ENCODE measurements at regions not wholly inside any gene's neighbourhood (a gene's known extent, or its start where the extent isn't known, plus 50 kb on each side); places are given as distances from the start of the nearest gene placed in this dataset.

DNA sequence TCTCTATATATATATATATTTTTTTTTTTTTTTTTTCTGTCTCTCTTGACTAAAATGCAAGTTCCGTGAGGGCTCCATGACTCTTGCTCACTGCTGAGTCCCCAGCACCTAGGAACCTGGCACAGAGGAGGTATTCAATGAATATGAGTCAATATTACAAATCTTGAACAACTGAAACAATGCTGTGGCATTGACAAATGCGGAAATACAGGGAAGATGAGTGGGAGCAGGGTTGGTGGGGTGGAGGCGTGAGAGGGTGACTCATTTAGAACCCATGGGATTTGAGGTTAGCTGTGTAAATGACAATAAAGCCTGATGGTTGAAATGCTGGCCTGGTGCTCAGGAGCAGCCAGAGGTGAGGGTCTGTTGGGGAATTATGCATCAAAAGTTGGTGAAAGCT lies 121.7 kb upstream of the FUT8 start:
- Mint-ChIP-seq H3K4me1 (peaks cover 0 to 36% (median 18%) of the 10 kb centered on the region in 4 donors), H3K27ac (peak overlapping the region in 1 of 3 donors; percentile 0), H3K27me3 (no peaks in the 10 kb centered on the region), H3K36me3 (no peaks in the 10 kb centered on the region), H3K9me3 (peaks cover 0 to 6% (median 0%) of the 10 kb centered on the region in 7 donors), H3K4me3 (no peak overlapping the region)
- H3K27me3 ChIP-seq (ENCODE audit: control insufficient read depth, insufficient read depth, low read length) = no peaks in the 10 kb centered on the region
- no peak for ATAC-seq (ENCODE audit: low read depth in 2 of 2)
- no peak overlapping the region for H3K4me3 ChIP-seq (ENCODE audit: low read depth, low read length)
- H3K4me1 ChIP-seq (ENCODE audit: control insufficient read depth, insufficient read depth, low read length, poor library complexity, severe bottlenecking) = peaks cover 9% of the 10 kb centered on the region
- no peak overlapping the region for H3K27ac ChIP-seq (ENCODE audit: insufficient read depth, low read length, poor library complexity, severe bottlenecking)
- H3K9me3 ChIP-seq (ENCODE audit: control insufficient read depth in 2 of 2, low read length in 2 of 2) = no peaks in the 10 kb centered on the region
- H3K36me3 ChIP-seq (ENCODE audit: control insufficient read depth, insufficient read depth, low read length) = no peaks in the 10 kb centered on the region
- DNase-seq = no peak

DNA sequence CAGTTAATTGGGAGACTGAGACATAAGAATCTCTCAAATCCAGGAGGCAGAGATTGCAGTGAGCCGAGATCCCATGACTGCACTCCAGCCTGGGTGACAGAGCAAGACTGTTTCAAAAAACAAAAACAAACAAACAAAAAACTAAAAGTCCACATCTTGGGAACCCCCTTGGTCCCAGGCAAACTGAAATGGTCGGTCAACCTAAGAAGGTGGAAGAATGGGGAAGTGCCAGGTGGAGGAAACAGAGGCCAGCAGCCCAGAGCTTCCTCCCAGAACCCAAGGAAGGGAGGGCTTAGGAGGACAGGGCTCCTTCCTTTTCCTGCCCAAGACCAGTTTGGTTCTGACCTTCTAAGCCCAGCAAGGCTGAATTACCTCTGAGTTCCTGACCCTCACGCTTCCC lies 121.0 kb upstream of the FUT8 start:
- Histone ChIP-seq H3K4me1 (ENCODE audit: control insufficient read depth, insufficient read depth, low read length, poor library complexity, severe bottlenecking) (peaks cover 9% of the 10 kb centered on the region), H3K27ac (ENCODE audit: insufficient read depth, low read length, poor library complexity, severe bottlenecking) (no peak overlapping the region), H3K4me3 (ENCODE audit: low read depth, low read length) (no peak overlapping the region), H3K27me3 (ENCODE audit: control insufficient read depth, insufficient read depth, low read length) (no peaks in the 10 kb centered on the region), H3K36me3 (ENCODE audit: control insufficient read depth, insufficient read depth, low read length) (no peaks in the 10 kb centered on the region), H3K9me3 (ENCODE audit: control insufficient read depth in 2 of 2, low read length in 2 of 2) (no peaks in the 10 kb centered on the region)
- ATAC-seq (ENCODE audit: low read depth in 2 of 2) (no peak), DNase-seq (no peak)
- Mint-ChIP-seq H3K36me3 (no peaks in the 10 kb centered on the region), H3K9me3 (peaks cover 0 to 6% (median 0%) of the 10 kb centered on the region in 7 donors), H3K27ac (peak overlapping the region in 1 of 3 donors; percentile 42), H3K4me3 (no peak overlapping the region), H3K27me3 (no peaks in the 10 kb centered on the region), H3K4me1 (peaks cover 0 to 33% (median 16%) of the 10 kb centered on the region in 4 donors)

DNA sequence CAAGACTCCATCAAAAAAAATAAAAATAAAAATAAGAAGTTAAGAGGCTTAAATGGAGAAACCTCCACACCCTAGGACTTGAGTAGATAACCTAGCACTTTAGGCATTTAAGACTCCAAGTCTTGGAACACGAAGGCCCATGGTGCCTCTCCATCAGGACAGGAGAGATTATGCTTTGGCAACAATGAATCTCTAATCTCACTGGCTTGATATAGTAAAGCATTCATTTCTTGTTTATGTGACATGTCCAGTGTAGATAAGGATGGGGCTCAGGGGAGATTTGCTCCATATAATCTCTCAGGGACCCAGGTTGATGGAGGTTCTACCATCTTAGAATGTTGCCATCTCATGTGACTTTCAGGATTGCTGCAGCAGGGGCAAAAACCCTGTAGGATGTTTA lies 117.7 kb upstream of the FUT8 start:
- Mint-ChIP-seq H3K36me3 (no peaks in the 10 kb centered on the region), H3K27me3 (no peaks in the 10 kb centered on the region), H3K27ac (no peak overlapping the region), H3K4me3 (no peak overlapping the region), H3K9me3 (peaks cover 0 to 4% (median 0%) of the 10 kb centered on the region in 7 donors), H3K4me1 (peaks cover 0 to 9% (median 0%) of the 10 kb centered on the region in 4 donors)
- Histone ChIP-seq H3K9me3 (ENCODE audit: control insufficient read depth in 2 of 2, low read length in 2 of 2) (no peaks in the 10 kb centered on the region), H3K4me3 (ENCODE audit: low read depth, low read length) (no peak overlapping the region), H3K4me1 (ENCODE audit: control insufficient read depth, insufficient read depth, low read length, poor library complexity, severe bottlenecking) (no peaks in the 10 kb centered on the region), H3K36me3 (ENCODE audit: control insufficient read depth, insufficient read depth, low read length) (no peaks in the 10 kb centered on the region), H3K27me3 (ENCODE audit: control insufficient read depth, insufficient read depth, low read length) (no peaks in the 10 kb centered on the region), H3K27ac (ENCODE audit: insufficient read depth, low read length, poor library complexity, severe bottlenecking) (no peak overlapping the region)
- ATAC-seq (ENCODE audit: low read depth in 2 of 2) (no peak), DNase-seq (no peak)

- H3K27me3 Mint-ChIP-seq = no peaks in the 10 kb centered on the region
- H3K9me3 Mint-ChIP-seq = peaks cover 0 to 2% (median 0%) of the 10 kb centered on the region in 7 donors
- DNase-seq (no peak), ATAC-seq (ENCODE audit: low read depth in 2 of 2) (no peak)
- H3K4me3 ChIP-seq (ENCODE audit: low read depth, low read length) = no peak overlapping the region
- no peak overlapping the region for H3K27ac ChIP-seq (ENCODE audit: insufficient read depth, low read length, poor library complexity, severe bottlenecking)
- no peaks in the 10 kb centered on the region for H3K36me3 Mint-ChIP-seq
- H3K4me1 ChIP-seq (ENCODE audit: control insufficient read depth, insufficient read depth, low read length, poor library complexity, severe bottlenecking) = no peaks in the 10 kb centered on the region
- H3K9me3 ChIP-seq (ENCODE audit: control insufficient read depth in 2 of 2, low read length in 2 of 2) = no peaks in the 10 kb centered on the region
- no peaks in the 10 kb centered on the region for H3K27me3 ChIP-seq (ENCODE audit: control insufficient read depth, insufficient read depth, low read length)
- no peak overlapping the region for H3K27ac Mint-ChIP-seq
- peaks cover 0 to 8% (median 0%) of the 10 kb centered on the region in 4 donors for H3K4me1 Mint-ChIP-seq
- H3K36me3 ChIP-seq (ENCODE audit: control insufficient read depth, insufficient read depth, low read length) = no peaks in the 10 kb centered on the region
- no peak overlapping the region for H3K4me3 Mint-ChIP-seq
Measured at GRCh38 chr14:65296402-65296801, 116.1 kb upstream of the FUT8 start.

GRCh38 chr14:65296876-65297275 lies 115.7 kb upstream of the FUT8 start:
- H3K27ac ChIP-seq (ENCODE audit: insufficient read depth, low read length, poor library complexity, severe bottlenecking) = no peak overlapping the region
- peaks cover 0 to 5% (median under 1%) of the 10 kb centered on the region in 4 donors for H3K4me1 Mint-ChIP-seq
- H3K9me3 Mint-ChIP-seq = peaks cover 0 to 2% (median 0%) of the 10 kb centered on the region in 7 donors

GRCh38 chr14:65297744-65298143 lies 114.8 kb upstream of the FUT8 start:
- Histone ChIP-seq H3K4me3 (ENCODE audit: low read depth, low read length) (no peak overlapping the region), H3K27ac (ENCODE audit: insufficient read depth, low read length, poor library complexity, severe bottlenecking) (no peak overlapping the region), H3K9me3 (ENCODE audit: control insufficient read depth in 2 of 2, low read length in 2 of 2) (no peaks in the 10 kb centered on the region), H3K36me3 (ENCODE audit: control insufficient read depth, insufficient read depth, low read length) (no peaks in the 10 kb centered on the region), H3K4me1 (ENCODE audit: control insufficient read depth, insufficient read depth, low read length, poor library complexity, severe bottlenecking) (no peaks in the 10 kb centered on the region), H3K27me3 (ENCODE audit: control insufficient read depth, insufficient read depth, low read length) (no peaks in the 10 kb centered on the region)
- Mint-ChIP-seq H3K36me3 (no peaks in the 10 kb centered on the region), H3K27ac (peak overlapping the region in 1 of 3 donors; percentile 76), H3K27me3 (no peaks in the 10 kb centered on the region), H3K9me3 (peaks cover 0 to 2% (median 0%) of the 10 kb centered on the region in 7 donors), H3K4me1 (peaks cover 0 to 11% (median under 1%) of the 10 kb centered on the region in 4 donors), H3K4me3 (no peak overlapping the region)
- DNase-seq (no peak), ATAC-seq (ENCODE audit: low read depth in 2 of 2) (no peak)

More at GRCh38 chr14:65296876-65297275, 115.7 kb upstream of the FUT8 start:
- no peak overlapping the region for H3K4me3 Mint-ChIP-seq
- Histone ChIP-seq H3K36me3 (ENCODE audit: control insufficient read depth, insufficient read depth, low read length) (no peaks in the 10 kb centered on the region), H3K4me1 (ENCODE audit: control insufficient read depth, insufficient read depth, low read length, poor library complexity, severe bottlenecking) (no peaks in the 10 kb centered on the region), H3K27me3 (ENCODE audit: control insufficient read depth, insufficient read depth, low read length) (no peaks in the 10 kb centered on the region), H3K4me3 (ENCODE audit: low read depth, low read length) (no peak overlapping the region), H3K9me3 (ENCODE audit: control insufficient read depth in 2 of 2, low read length in 2 of 2) (no peaks in the 10 kb centered on the region)
- H3K27me3 Mint-ChIP-seq = no peaks in the 10 kb centered on the region
- ATAC-seq (ENCODE audit: low read depth in 2 of 2) = no peak
- no peaks in the 10 kb centered on the region for H3K36me3 Mint-ChIP-seq
- H3K27ac Mint-ChIP-seq = peak overlapping the region in 1 of 3 donors; percentile 10
- DNase-seq = no peak

DNA sequence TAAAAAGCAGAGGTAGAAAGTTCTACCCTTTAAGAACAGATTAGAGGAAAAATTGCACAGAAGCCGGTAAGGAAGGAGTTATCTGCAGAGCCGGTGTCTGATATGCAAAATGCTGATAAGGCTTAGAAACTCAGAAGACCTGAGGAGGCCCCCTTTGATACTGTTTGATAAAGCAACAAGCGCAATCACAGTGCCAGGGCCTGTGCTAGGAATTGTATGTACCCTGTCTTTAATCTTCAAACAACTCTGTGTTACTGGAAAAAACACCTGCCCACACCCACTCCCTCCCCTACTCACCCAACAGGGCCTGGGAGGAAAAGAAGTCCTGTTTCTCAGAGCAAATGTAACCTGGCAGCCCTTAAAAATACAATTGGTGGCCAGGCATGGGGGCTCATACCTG lies 112.7 kb upstream of the FUT8 start:
- Histone ChIP-seq H3K36me3 (ENCODE audit: control insufficient read depth, insufficient read depth, low read length) (no peaks in the 10 kb centered on the region), H3K9me3 (ENCODE audit: control insufficient read depth in 2 of 2, low read length in 2 of 2) (no peaks in the 10 kb centered on the region), H3K4me1 (ENCODE audit: control insufficient read depth, insufficient read depth, low read length, poor library complexity, severe bottlenecking) (peaks cover 8% of the 10 kb centered on the region), H3K27me3 (ENCODE audit: control insufficient read depth, insufficient read depth, low read length) (no peaks in the 10 kb centered on the region), H3K27ac (ENCODE audit: insufficient read depth, low read length, poor library complexity, severe bottlenecking) (no peak overlapping the region), H3K4me3 (ENCODE audit: low read depth, low read length) (no peak overlapping the region)
- peaks cover 0 to 2% (median 0%) of the 10 kb centered on the region in 7 donors for H3K9me3 Mint-ChIP-seq
- H3K4me1 Mint-ChIP-seq = peaks cover 0 to 13% (median 7%) of the 10 kb centered on the region in 4 donors
- H3K27ac Mint-ChIP-seq = no peak overlapping the region
- no peaks in the 10 kb centered on the region for H3K36me3 Mint-ChIP-seq
- DNase-seq (no peak), ATAC-seq (ENCODE audit: low read depth in 2 of 2) (no peak)
- no peaks in the 10 kb centered on the region for H3K27me3 Mint-ChIP-seq
- H3K4me3 Mint-ChIP-seq = no peak overlapping the region

GRCh38 chr14:65301862-65302539 lies 110.5 kb upstream of the FUT8 start:
- Histone ChIP-seq H3K36me3 (ENCODE audit: control insufficient read depth, insufficient read depth, low read length) (no peaks in the 10 kb centered on the region), H3K4me1 (ENCODE audit: control insufficient read depth, insufficient read depth, low read length, poor library complexity, severe bottlenecking) (peaks cover 8% of the 10 kb centered on the region), H3K27me3 (ENCODE audit: control insufficient read depth, insufficient read depth, low read length) (no peaks in the 10 kb centered on the region), H3K4me3 (ENCODE audit: low read depth, low read length) (no peak overlapping the region), H3K27ac (ENCODE audit: insufficient read depth, low read length, poor library complexity, severe bottlenecking) (no peak overlapping the region), H3K9me3 (ENCODE audit: control insufficient read depth in 2 of 2, low read length in 2 of 2) (no peaks in the 10 kb centered on the region)
- DNase-seq (no peak), ATAC-seq (ENCODE audit: low read depth in 2 of 2) (peak in 1 of 2 donors; percentile 25)
- Mint-ChIP-seq H3K36me3 (no peaks in the 10 kb centered on the region), H3K9me3 (peaks cover 0 to 2% (median 0%) of the 10 kb centered on the region in 7 donors), H3K4me1 (peaks cover 0 to 13% (median 7%) of the 10 kb centered on the region in 4 donors), H3K4me3 (no peak overlapping the region), H3K27me3 (no peaks in the 10 kb centered on the region), H3K27ac (no peak overlapping the region)

Measured in CD4-positive, CD25-positive, alpha-beta regulatory T cell (primary cell).